ENCODE measurements at regions not wholly inside any gene's neighbourhood (a gene's known extent, or its start where the extent isn't known, plus 50 kb on each side); places are given as distances from the start of the nearest gene placed in this dataset.

GRCh38 chr12:114767906-114768722 is 84.1 kb upstream of the TBX3 start:
- no peak for DNase-seq (ENCODE audit: low spot score)

GRCh38 chr12:114767084-114767760 is 83.2 kb upstream of the TBX3 start:
- no peak for DNase-seq (ENCODE audit: low spot score)

- no peak for DNase-seq (ENCODE audit: low spot score)
These were observed 82.2 kb upstream of the TBX3 start for GRCh38 chr12:114765960-114766691.

- no peak for DNase-seq (ENCODE audit: low spot score)
These were observed 80.5 kb upstream of the TBX3 start for GRCh38 chr12:114764510-114764909.

- peak; percentile 56 for DNase-seq (ENCODE audit: low spot score)
These were observed 78.6 kb upstream of the TBX3 start for GRCh38 chr12:114762490-114763110.

- no peak for DNase-seq (ENCODE audit: low spot score)
These were observed 76.3 kb upstream of the TBX3 start for GRCh38 chr12:114760151-114760877.

- no peak for DNase-seq (ENCODE audit: low spot score)
These were observed 75.7 kb upstream of the TBX3 start for GRCh38 chr12:114759635-114760034.

- DNase-seq (ENCODE audit: low spot score): no peak
These were observed 73.8 kb upstream of the TBX3 start for GRCh38 chr12:114757684-114758325.

- DNase-seq (ENCODE audit: low spot score): no peak
These were observed 68.2 kb upstream of the TBX3 start for GRCh38 chr12:114752217-114752616.

GRCh38 chr12:114751712-114752111 is 67.7 kb upstream of the TBX3 start:
- DNase-seq (ENCODE audit: low spot score): no peak

- DNase-seq (ENCODE audit: low spot score): no peak
These were observed 66.9 kb upstream of the TBX3 start for GRCh38 chr12:114750917-114751316.

GRCh38 chr12:114749065-114749464 is 65.1 kb upstream of the TBX3 start:
- DNase-seq (ENCODE audit: low spot score): no peak

GRCh38 chr12:114747012-114747858 is 63.3 kb upstream of the TBX3 start:
- no peak for DNase-seq (ENCODE audit: low spot score)

- DNase-seq (ENCODE audit: low spot score): no peak
These were observed 62.5 kb upstream of the TBX3 start for GRCh38 chr12:114746297-114747011.

- DNase-seq (ENCODE audit: low spot score): peak; percentile 72
These were observed 60.7 kb upstream of the TBX3 start for GRCh38 chr12:114744691-114745090.

- no peak for DNase-seq (ENCODE audit: low spot score)
These were observed 60.3 kb upstream of the TBX3 start for GRCh38 chr12:114744285-114744684.

GRCh38 chr12:114743799-114744198 is 59.8 kb upstream of the TBX3 start:
- DNase-seq (ENCODE audit: low spot score): no peak

GRCh38 chr12:114743289-114743688 is 59.3 kb upstream of the TBX3 start:
- DNase-seq (ENCODE audit: low spot score): no peak

- DNase-seq (ENCODE audit: low spot score): no peak
These were observed 58.4 kb upstream of the TBX3 start for GRCh38 chr12:114742363-114742762.

GRCh38 chr12:114741940-114742339 is 58.0 kb upstream of the TBX3 start:
- no peak for DNase-seq (ENCODE audit: low spot score)

Measured in AG20443 (cell line).